ENCODE measurements at regions not wholly inside any gene's neighbourhood (a gene's known extent, or its start where the extent isn't known, plus 50 kb on each side); places are given as distances from the start of the nearest gene placed in this dataset.

DNA sequence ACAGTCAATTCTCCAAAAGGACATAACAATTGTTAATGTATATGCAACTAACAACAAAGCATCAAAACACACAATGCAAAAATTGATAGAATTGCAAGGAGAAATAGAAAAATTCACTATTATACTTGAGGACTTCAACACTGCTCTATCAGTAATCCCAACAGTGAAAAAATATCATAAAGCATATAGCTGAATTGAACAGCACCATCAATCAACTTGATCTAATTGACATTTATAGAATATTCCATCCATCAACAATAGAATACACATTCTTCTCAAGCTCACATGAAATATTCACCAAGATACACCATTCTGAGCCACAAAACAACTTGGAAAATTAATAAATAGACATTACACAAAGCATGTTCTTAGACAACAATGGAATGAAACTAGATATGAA lies 60.1 kb upstream of the ASXL3 start:
- DNase-seq (ENCODE audit: low spot score), result no peak
- H3K4me3 ChIP-seq, result no peak overlapping the region
- TF ChIP-seq, protein P1, sequence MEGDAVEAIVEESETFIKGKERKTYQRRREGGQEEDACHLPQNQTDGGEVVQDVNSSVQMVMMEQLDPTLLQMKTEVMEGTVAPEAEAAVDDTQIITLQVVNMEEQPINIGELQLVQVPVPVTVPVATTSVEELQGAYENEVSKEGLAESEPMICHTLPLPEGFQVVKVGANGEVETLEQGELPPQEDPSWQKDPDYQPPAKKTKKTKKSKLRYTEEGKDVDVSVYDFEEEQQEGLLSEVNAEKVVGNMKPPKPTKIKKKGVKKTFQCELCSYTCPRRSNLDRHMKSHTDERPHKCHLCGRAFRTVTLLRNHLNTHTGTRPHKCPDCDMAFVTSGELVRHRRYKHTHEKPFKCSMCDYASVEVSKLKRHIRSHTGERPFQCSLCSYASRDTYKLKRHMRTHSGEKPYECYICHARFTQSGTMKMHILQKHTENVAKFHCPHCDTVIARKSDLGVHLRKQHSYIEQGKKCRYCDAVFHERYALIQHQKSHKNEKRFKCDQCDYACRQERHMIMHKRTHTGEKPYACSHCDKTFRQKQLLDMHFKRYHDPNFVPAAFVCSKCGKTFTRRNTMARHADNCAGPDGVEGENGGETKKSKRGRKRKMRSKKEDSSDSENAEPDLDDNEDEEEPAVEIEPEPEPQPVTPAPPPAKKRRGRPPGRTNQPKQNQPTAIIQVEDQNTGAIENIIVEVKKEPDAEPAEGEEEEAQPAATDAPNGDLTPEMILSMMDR (IDR thresholded peaks at IDR 0.05), result no peak
- H3K27ac ChIP-seq, result no peak overlapping the region

DNA sequence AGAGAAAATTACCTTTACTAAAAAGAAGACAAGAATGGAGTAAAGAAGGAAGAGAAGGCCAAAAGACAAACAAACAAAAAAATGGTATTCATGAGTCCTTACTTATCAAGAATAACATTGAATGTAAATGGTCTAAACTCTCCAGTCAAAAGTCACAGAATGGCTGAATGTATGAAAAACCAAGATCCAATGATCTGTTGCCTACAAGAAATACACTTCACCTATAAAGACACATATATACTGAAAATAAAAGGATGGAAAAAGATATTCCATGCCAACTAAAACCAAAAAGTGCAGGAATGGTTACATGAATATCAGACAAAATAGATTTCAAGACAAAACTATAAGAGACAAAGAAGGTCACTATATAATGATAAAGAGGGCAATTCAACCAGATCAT lies 65.0 kb upstream of the ASXL3 start:
- H3K27ac ChIP-seq, result no peak overlapping the region
- DNase-seq (ENCODE audit: low spot score), result no peak
- TF ChIP-seq, protein P1 (IDR thresholded peaks at IDR 0.05), result no peak
- H3K4me3 ChIP-seq, result no peak overlapping the region

DNA sequence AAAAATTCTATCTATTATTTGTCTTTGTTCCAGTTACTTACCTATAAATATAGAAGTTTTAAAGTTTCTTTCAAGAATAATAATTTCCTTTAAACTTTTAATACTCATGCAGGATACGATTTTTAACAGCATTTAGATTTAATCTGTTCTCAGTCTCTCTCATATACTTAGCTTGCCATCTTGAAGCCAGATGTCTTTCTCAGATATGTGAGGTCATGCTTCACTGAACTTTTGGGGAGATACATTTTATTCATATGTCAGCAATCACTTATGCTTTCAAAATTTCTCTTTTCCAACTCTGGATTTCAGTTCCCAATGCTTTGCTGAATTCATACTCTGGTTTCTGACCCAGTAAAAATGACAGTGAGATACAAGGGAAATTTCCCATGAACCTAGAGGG lies 66.5 kb upstream of the CCDC178 start:
- Histone ChIP-seq H3K27ac (no peak overlapping the region), H3K4me3 (no peak overlapping the region)
- TF ChIP-seq, protein P1 (IDR thresholded peaks at IDR 0.05), result no peak
- DNase-seq (ENCODE audit: low spot score), result no peak

DNA sequence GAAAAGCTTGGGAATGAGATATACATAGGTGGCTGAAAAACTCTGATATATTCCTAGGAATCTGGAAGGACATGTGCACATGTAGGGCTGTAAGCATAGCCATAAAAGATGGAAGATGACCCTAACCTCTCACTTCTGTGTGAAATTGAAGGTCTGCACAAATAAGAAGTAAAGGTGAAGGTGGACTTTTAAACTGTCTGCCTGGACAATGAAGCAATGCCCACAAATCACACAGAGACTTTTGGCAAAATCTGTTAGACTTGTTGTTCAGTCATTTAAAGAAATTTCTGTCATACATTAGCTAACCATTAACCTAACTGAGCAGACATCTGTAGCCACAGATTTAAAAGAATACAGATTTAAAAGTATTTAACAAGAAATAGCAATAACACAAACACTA lies 65.3 kb upstream of the CCDC178 start:
- TF ChIP-seq, protein P1 (IDR thresholded peaks at IDR 0.05), result no peak
- Histone ChIP-seq H3K27ac (no peak overlapping the region), H3K4me3 (no peak overlapping the region)
- DNase-seq (ENCODE audit: low spot score), result no peak

DNA sequence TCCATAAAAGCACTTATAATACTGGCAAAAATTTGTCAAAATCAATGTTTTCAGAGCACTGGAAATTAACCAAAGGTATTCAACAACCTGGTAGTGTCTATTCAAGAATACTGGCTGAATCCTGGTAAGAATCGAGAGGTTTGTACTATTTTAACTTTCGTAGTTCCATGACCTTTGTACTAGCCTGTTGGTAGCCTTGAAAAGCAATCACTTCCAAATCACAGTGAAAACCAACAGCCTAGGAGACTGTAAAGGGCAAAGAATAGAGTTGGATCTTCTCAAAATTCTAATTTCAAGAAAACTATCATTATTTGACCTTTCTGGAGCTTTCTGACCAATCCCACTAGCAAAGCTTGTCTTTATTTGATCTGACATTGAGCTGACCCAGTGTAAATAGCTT lies 64.8 kb upstream of the CCDC178 start:
- H3K27ac ChIP-seq, result no peak overlapping the region
- no peak overlapping the region for H3K4me3 ChIP-seq
- DNase-seq (ENCODE audit: low spot score), result no peak
- TF ChIP-seq, protein P1 (IDR thresholded peaks at IDR 0.05), result no peak

DNA sequence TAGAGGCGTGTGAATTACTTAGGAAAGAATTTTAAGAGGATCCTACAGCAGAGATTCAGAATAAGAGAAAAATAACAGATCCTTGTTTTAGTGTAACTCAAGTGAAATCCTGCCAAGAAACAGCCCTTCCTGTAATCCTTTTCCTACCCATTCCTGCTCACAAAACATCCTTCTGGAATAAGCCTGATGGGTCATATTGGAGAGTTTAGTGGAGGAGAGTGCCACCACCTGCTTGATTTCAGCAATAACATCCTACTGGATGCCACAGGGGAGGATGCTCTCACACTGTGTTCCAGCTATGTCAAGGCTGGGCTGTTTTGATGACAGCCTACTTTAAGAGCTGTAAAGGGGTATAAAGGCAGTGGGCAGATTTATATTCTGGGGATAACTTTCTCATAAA lies 54.8 kb upstream of the CCDC178 start:
- H3K27ac ChIP-seq, result no peak overlapping the region
- no peak overlapping the region for H3K4me3 ChIP-seq
- TF ChIP-seq, protein P1 (IDR thresholded peaks at IDR 0.05), result peak; percentile 22
- DNase-seq (ENCODE audit: low spot score), result no peak

All from coronary artery (tissue), 2 donors.